OCI-LY1 (cell line): ENCODE measurements at regions not wholly inside any gene's neighbourhood (a gene's known extent, or its start where the extent isn't known, plus 50 kb on each side); places are given as distances from the start of the nearest gene placed in this dataset.

ENCODE experiments used
- EZH2 ChIP-seq: fragments of 200-600 bp; sonication (generic), shearing (Covaris generic); IDR thresholded peaks from 2 replicates; pipeline ENCODE4 v1.8.0; 2017; ENCODE audit warnings: borderline replicate concordance, mixed run types, mild to moderate bottlenecking, antibody characterized with exemption, low read length, moderate library complexity, mixed read lengths
- TF ChIP-seq, protein P1 (sequence below): fragments of 200-600 bp; sonication (generic), shearing (Covaris generic); IDR thresholded peaks from 2 replicates; pipeline ENCODE4 v1.5.1; 2017; ENCODE audit warnings: mild to moderate bottlenecking, antibody characterized with exemption, low read length, moderate library complexity, mixed read lengths

DNA sequence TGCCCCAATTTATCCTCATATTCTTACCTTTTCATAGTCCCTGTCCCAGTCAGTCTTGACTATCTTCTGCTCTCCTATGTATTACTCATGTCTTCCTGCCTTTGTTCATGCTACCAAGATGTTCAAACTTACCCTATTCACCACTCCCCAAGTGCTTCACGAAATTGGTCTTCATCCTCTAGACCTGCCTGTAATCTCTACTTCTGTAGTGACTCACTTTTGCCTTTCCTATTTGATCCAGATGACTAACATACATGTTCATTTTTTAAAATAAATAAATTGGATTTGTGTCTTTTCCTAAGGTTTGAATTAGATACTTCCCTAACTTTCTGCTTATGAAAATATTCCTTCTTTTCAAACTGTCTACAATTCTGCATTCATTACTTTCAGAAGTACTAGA lies 107.7 kb upstream of the PPM1H start:
- TF ChIP-seq, protein P1, sequence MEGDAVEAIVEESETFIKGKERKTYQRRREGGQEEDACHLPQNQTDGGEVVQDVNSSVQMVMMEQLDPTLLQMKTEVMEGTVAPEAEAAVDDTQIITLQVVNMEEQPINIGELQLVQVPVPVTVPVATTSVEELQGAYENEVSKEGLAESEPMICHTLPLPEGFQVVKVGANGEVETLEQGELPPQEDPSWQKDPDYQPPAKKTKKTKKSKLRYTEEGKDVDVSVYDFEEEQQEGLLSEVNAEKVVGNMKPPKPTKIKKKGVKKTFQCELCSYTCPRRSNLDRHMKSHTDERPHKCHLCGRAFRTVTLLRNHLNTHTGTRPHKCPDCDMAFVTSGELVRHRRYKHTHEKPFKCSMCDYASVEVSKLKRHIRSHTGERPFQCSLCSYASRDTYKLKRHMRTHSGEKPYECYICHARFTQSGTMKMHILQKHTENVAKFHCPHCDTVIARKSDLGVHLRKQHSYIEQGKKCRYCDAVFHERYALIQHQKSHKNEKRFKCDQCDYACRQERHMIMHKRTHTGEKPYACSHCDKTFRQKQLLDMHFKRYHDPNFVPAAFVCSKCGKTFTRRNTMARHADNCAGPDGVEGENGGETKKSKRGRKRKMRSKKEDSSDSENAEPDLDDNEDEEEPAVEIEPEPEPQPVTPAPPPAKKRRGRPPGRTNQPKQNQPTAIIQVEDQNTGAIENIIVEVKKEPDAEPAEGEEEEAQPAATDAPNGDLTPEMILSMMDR: no peak
- no peak for TF ChIP-seq EZH2
